HEK293T (cell line): ENCODE measurements at regions not wholly inside any gene's neighbourhood (a gene's known extent, or its start where the extent isn't known, plus 50 kb on each side); places are given as distances from the start of the nearest gene placed in this dataset.

Source experiments
- CTCF ChIA-PET: fragments of 350-600 bp; formaldehyde crosslinking; extraction: SDS; loops from one replicate; lab custom pipeline; 2021; ENCODE audit warnings: antibody characterized with exemption, inconsistent platforms; lab: Yijun Ruan, JAX
- POLR2A ChIA-PET: fragments of 350-600 bp; formaldehyde crosslinking; extraction: SDS; loops from one replicate; lab custom pipeline; 2020; ENCODE audit warnings: antibody characterized with exemption, inconsistent platforms; lab: Yijun Ruan, JAX
- DNase-seq: peaks from one replicate; pipeline ENCODE4 v3.0.0; 2012; ENCODE audit warnings: mixed read lengths; ENCODE audit errors: extremely low spot score
- ARNT ChIP-seq: fragments of 450-650 bp; IDR thresholded peaks from 2 replicates; pipeline ENCODE4 v1.6.1; 2017; ENCODE audit warnings: mild to moderate bottlenecking
- BHLHE40 ChIP-seq: fragments of 450-650 bp; IDR thresholded peaks from 2 replicates; pipeline ENCODE4 v1.6.1; 2016; ENCODE audit warnings: mild to moderate bottlenecking, moderate library complexity, borderline replicate concordance
- CTBP1 ChIP-seq: fragments of 450-650 bp; IDR thresholded peaks from 2 replicates; pipeline ENCODE4 v1.6.1; 2016; ENCODE audit warnings: borderline replicate concordance
- ELF4 ChIP-seq: fragments of 450-650 bp; IDR thresholded peaks from 2 replicates; pipeline ENCODE4 v1.6.1; 2017; ENCODE audit warnings: antibody characterized with exemption
- FOXA1 ChIP-seq: fragments of 450-650 bp; IDR thresholded peaks from 2 replicates; pipeline ENCODE4 v1.6.1; 2016; ENCODE audit warnings: mild to moderate bottlenecking
- FOXK2 ChIP-seq: fragments of 450-650 bp; IDR thresholded peaks from 2 replicates; pipeline ENCODE4 v1.6.1; 2016; ENCODE audit warnings: mild to moderate bottlenecking
- FOXM1 ChIP-seq: fragments of 450-650 bp; IDR thresholded peaks from 2 replicates; pipeline ENCODE4 v1.6.1; 2017; ENCODE audit warnings: mild to moderate bottlenecking, borderline replicate concordance
- HDGF ChIP-seq: fragments of 450-650 bp; IDR thresholded peaks from 2 replicates; pipeline ENCODE4 v1.6.1; 2017; ENCODE audit warnings: antibody characterized with exemption, borderline replicate concordance
- L3MBTL2 ChIP-seq: fragments of 450-650 bp; conservative IDR thresholded peaks from 2 replicates; pipeline ENCODE4 v1.6.1; 2016; ENCODE audit warnings: mild to moderate bottlenecking
- LEF1 ChIP-seq: fragments of 450-650 bp; IDR thresholded peaks from 2 replicates; pipeline ENCODE4 v1.6.1; 2017; ENCODE audit warnings: mild to moderate bottlenecking, borderline replicate concordance
- NFRKB ChIP-seq: fragments of 450-650 bp; IDR thresholded peaks from 2 replicates; pipeline ENCODE4 v1.6.1; 2016; ENCODE audit warnings: mild to moderate bottlenecking, moderate library complexity
- PKNOX1 ChIP-seq: fragments of 450-650 bp; IDR thresholded peaks from 2 replicates; pipeline ENCODE4 v1.6.1; 2016
- SP1 ChIP-seq: fragments of 450-650 bp; IDR thresholded peaks from 2 replicates; pipeline ENCODE4 v1.6.1; 2017
- SUZ12 ChIP-seq: fragments of 450-650 bp; IDR thresholded peaks from 2 replicates; pipeline ENCODE4 v1.6.1; 2016; ENCODE audit warnings: mild to moderate bottlenecking
- TARDBP ChIP-seq: fragments of 450-650 bp; IDR thresholded peaks from 2 replicates; pipeline ENCODE4 v1.6.1; 2016
- ZNF384 ChIP-seq: fragments of 450-650 bp; IDR thresholded peaks from 2 replicates; pipeline ENCODE4 v1.6.1; 2016

GRCh38 chr15:94887391-94887790, 656.0 kb downstream of the MCTP2 start:
- no peak for DNase-seq
- ChIA-PET POLR2A (no interaction called here), CTCF (no interaction called here)
- TF ChIP-seq FOXA1, result no peak
- TF ChIP-seq TARDBP, result no peak
- no peak for TF ChIP-seq ELF4
- TF ChIP-seq PKNOX1, result no peak
- TF ChIP-seq BHLHE40, result no peak
- TF ChIP-seq FOXK2, result no peak

DNA sequence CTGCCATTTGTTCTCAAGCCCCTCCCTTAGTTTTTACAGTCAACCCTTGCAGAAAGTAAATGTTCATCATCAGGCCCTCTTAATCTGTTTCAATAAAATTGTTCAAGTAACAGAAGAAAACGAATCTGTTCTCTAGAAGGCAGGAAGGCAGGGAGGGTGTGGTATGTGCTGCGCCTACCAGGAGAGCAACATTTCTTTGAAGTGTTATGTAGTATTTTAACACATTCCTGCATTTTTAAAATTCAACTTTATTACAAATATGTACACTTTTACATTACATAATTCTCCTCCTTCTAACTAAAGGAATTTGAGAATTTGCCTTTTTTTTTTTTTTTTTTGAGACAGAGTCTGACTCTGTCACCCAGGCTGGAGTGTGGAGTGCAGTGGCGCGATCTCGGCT, 657.8 kb downstream of the MCTP2 start:
- CTCF ChIA-PET, result no interaction called here
- POLR2A ChIA-PET, result no interaction called here
- no peak for DNase-seq
- TF ChIP-seq ARNT, result no peak
- TF ChIP-seq TARDBP, result no peak
- TF ChIP-seq ELF4, result no peak
- no peak for TF ChIP-seq CTBP1
- TF ChIP-seq BHLHE40, result no peak
- no peak for TF ChIP-seq NFRKB
- no peak for TF ChIP-seq ZNF384
- TF ChIP-seq FOXK2, result no peak
- no peak for TF ChIP-seq PKNOX1
- TF ChIP-seq SUZ12, result no peak
- TF ChIP-seq LEF1, result no peak
- no peak for TF ChIP-seq SP1
- TF ChIP-seq L3MBTL2, result no peak
- no peak for TF ChIP-seq FOXM1

- TF ChIP-seq ELF4 (no peak), SUZ12 (no peak), FOXA1 (no peak), LEF1 (no peak), PKNOX1 (no peak), HDGF (no peak), NFRKB (no peak), FOXK2 (no peak), L3MBTL2 (no peak)
- ChIA-PET CTCF (no interaction called here), POLR2A (no interaction called here)
- no peak for DNase-seq
These were observed 661.7 kb downstream of the MCTP2 start for GRCh38 chr15:94893091-94893490.

GRCh38 chr15:94894056-94894455, 662.7 kb downstream of the MCTP2 start:
- POLR2A ChIA-PET, result no interaction called here
- DNase-seq, result no peak
- CTCF ChIA-PET, result no interaction called here

DNA sequence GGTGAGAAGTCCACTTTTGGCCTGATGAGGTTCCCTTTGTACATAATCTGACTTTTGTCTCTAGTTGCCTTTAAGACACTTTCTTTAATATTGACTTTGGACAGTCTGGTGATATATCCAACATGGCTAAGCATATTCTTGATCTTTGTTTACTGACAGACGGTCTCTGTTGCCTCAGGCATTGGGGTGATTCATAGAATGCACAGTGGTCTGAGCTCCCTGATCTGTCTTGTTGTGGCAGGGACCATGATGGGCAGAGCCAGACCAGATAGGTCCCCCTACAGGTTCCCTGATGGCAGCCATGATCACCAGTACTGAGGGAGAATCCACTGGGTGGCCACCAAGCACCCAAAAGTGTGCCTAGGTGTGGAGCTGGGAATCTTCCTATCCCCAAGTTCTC, 678.1 kb downstream of the MCTP2 start:
- DNase-seq, result no peak
- POLR2A ChIA-PET, result no interaction called here
- CTCF ChIA-PET, result no interaction called here
- TF ChIP-seq FOXA1, result no peak
- TF ChIP-seq FOXK2, result no peak
- TF ChIP-seq BHLHE40, result no peak
- TF ChIP-seq PKNOX1, result no peak
- TF ChIP-seq SP1, result no peak
- no peak for TF ChIP-seq LEF1
- TF ChIP-seq SUZ12, result no peak
- TF ChIP-seq NFRKB, result no peak
- TF ChIP-seq ZNF384, result no peak
- TF ChIP-seq FOXM1, result no peak
- TF ChIP-seq L3MBTL2, result no peak
- TF ChIP-seq ARNT, result no peak
- no peak for TF ChIP-seq TARDBP
- TF ChIP-seq ELF4, result no peak
- TF ChIP-seq CTBP1, result no peak
- TF ChIP-seq HDGF, result no peak

More at GRCh38 chr15:94894056-94894455, 662.7 kb downstream of the MCTP2 start:
- no peak for TF ChIP-seq PKNOX1
- no peak for TF ChIP-seq HDGF
- no peak for TF ChIP-seq BHLHE40
- TF ChIP-seq TARDBP, result no peak
- TF ChIP-seq NFRKB, result no peak
- TF ChIP-seq LEF1, result no peak
- TF ChIP-seq FOXM1, result no peak
- no peak for TF ChIP-seq ZNF384
- TF ChIP-seq SP1, result no peak
- TF ChIP-seq ELF4, result no peak
- no peak for TF ChIP-seq FOXA1
- TF ChIP-seq CTBP1, result no peak
- TF ChIP-seq SUZ12, result no peak
- no peak for TF ChIP-seq FOXK2
- TF ChIP-seq ARNT, result no peak
- no peak for TF ChIP-seq L3MBTL2
